Upper lobe of right lung (tissue), 1 donor: ENCODE measurements at regions not wholly inside any gene's neighbourhood (a gene's known extent, or its start where the extent isn't known, plus 50 kb on each side); places are given as distances from the start of the nearest gene placed in this dataset.

Source experiments
- ATAC-seq: fragments of 200-7000 bp; cut with Tn5 transposase; one replicate; pipeline ENCODE4 v1.9.1; 2020; ENCODE audit warnings: mild to moderate bottlenecking, moderate library complexity
- DNase-seq: peaks from one replicate; pipeline ENCODE4 v3.0.0-alpha.2; 2020
- H3K27ac ChIP-seq: fragments of 200-600 bp; one replicate; pipeline ENCODE4 v1.8.0; 2022
- H3K27me3 ChIP-seq: fragments of 200-600 bp; one replicate; pipeline ENCODE4 v1.8.0; 2022; ENCODE audit warnings: mild to moderate bottlenecking
- H3K36me3 ChIP-seq: fragments of 200-600 bp; one replicate; pipeline ENCODE4 v1.8.0; 2022
- H3K4me1 ChIP-seq: fragments of 200-600 bp; one replicate; pipeline ENCODE4 v1.8.0; 2022
- H3K4me3 ChIP-seq: fragments of 200-600 bp; one replicate; pipeline ENCODE4 v1.8.0; 2022; ENCODE audit warnings: mild to moderate bottlenecking
- H3K9me3 ChIP-seq: fragments of 200-600 bp; one replicate; pipeline ENCODE4 v1.8.0; 2022
- CTCF ChIP-seq: fragments of 200-600 bp; IDR thresholded peaks from one replicate; pipeline ENCODE4 v1.8.0; 2022; ENCODE audit warnings: antibody characterized with exemption
- intact Hi-C: fragments of 100-400 bp; cut with DNase I; formaldehyde crosslinking; loops from one replicate; pipeline ENCODE4 v1.11.0; 2022
- donor health status: DM: no; HTN: yes; CAD: no; lungs with severe emphysema.

- ATAC-seq: no peak
- intact Hi-C loops: no loop called here
- no peak overlapping the region for H3K4me3 ChIP-seq
- TF ChIP-seq CTCF: no peak
- H3K4me1 ChIP-seq: no peaks in the 10 kb centered on the region
- H3K36me3 ChIP-seq: no peaks in the 10 kb centered on the region
- no peak for DNase-seq
- no peak overlapping the region for H3K27ac ChIP-seq
- H3K27me3 ChIP-seq: no peaks in the 10 kb centered on the region
- no peaks in the 10 kb centered on the region for H3K9me3 ChIP-seq
Measured at GRCh38 chr2:223399357-223399957, 202.7 kb downstream of the SCG2 start.

GRCh38 chr2:223404616-223405015, 197.5 kb downstream of the SCG2 start:
- Histone ChIP-seq H3K27ac (no peak overlapping the region), H3K4me3 (no peak overlapping the region), H3K9me3 (no peaks in the 10 kb centered on the region), H3K36me3 (no peaks in the 10 kb centered on the region), H3K27me3 (no peaks in the 10 kb centered on the region), H3K4me1 (no peaks in the 10 kb centered on the region)
- ATAC-seq (no peak), DNase-seq (no peak)
- intact Hi-C loops: no loop called here
- TF ChIP-seq CTCF: no peak

GRCh38 chr2:223414646-223415045, 187.5 kb downstream of the SCG2 start:
- intact Hi-C loops: no loop called here
- Histone ChIP-seq H3K36me3 (no peaks in the 10 kb centered on the region), H3K4me1 (no peaks in the 10 kb centered on the region), H3K27ac (no peak overlapping the region), H3K27me3 (no peaks in the 10 kb centered on the region), H3K4me3 (no peak overlapping the region), H3K9me3 (no peaks in the 10 kb centered on the region)
- no peak for TF ChIP-seq CTCF
- peak; percentile 57 for ATAC-seq
- DNase-seq: no peak

GRCh38 chr2:223415071-223415470, 187.1 kb downstream of the SCG2 start:
- Histone ChIP-seq H3K4me1 (no peaks in the 10 kb centered on the region), H3K4me3 (no peak overlapping the region), H3K9me3 (no peaks in the 10 kb centered on the region), H3K27me3 (no peaks in the 10 kb centered on the region), H3K36me3 (no peaks in the 10 kb centered on the region), H3K27ac (no peak overlapping the region)
- TF ChIP-seq CTCF: no peak
- no peak for ATAC-seq
- no peak for DNase-seq
- intact Hi-C loops: no loop called here

- DNase-seq (no peak), ATAC-seq (no peak)
- H3K4me1 ChIP-seq: no peaks in the 10 kb centered on the region
- intact Hi-C loops: no loop called here
- H3K27me3 ChIP-seq: no peaks in the 10 kb centered on the region
- no peak overlapping the region for H3K27ac ChIP-seq
- no peak overlapping the region for H3K4me3 ChIP-seq
- no peak for TF ChIP-seq CTCF
- H3K9me3 ChIP-seq: no peaks in the 10 kb centered on the region
- H3K36me3 ChIP-seq: no peaks in the 10 kb centered on the region
Measured at GRCh38 chr2:223416815-223417610, 185.1 kb downstream of the SCG2 start.
